ENCODE measurements at regions not wholly inside any gene's neighbourhood (a gene's known extent, or its start where the extent isn't known, plus 50 kb on each side); places are given as distances from the start of the nearest gene placed in this dataset.

DNA sequence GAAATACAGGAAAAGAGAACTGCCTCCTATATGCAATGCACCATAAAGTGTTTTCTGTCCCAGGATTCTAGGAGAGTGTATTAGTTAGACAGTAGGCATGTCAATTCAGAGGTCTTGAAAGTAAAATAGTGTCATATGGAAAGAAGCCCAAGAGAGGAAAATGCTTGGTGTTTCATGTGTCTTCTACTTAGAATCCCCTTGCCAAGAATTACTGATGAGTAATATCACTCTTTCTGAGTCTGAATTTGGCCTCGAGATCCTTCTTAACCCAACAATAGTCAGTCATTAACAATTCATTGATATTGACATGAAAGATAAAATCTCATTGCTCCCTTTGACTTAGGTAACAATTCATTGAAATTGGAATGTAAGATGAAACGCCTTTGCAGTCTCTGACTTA, 972.2 kb downstream of the TTLL7 start:
- Histone ChIP-seq H2AFZ (no peak overlapping the region), H3K27ac (no peak overlapping the region), H3K27me3 (ENCODE audit: control insufficient read depth, insufficient read depth, low read length) (no peaks in the 10 kb centered on the region), H3K9ac (no peak overlapping the region), H3K4me1 (no peaks in the 10 kb centered on the region), H3K36me3 (ENCODE audit: control insufficient read depth, insufficient read depth, low read length) (no peaks in the 10 kb centered on the region), H3K4me3 (ENCODE audit: low read depth, low read length) (no peak overlapping the region), H3K9me3 (ENCODE audit: control insufficient read depth, low read length) (no peaks in the 10 kb centered on the region), H3K4me2 (ENCODE audit: low read length) (no peak overlapping the region), H3K79me2 (no peaks in the 10 kb centered on the region)
- TF ChIP-seq, protein P1, sequence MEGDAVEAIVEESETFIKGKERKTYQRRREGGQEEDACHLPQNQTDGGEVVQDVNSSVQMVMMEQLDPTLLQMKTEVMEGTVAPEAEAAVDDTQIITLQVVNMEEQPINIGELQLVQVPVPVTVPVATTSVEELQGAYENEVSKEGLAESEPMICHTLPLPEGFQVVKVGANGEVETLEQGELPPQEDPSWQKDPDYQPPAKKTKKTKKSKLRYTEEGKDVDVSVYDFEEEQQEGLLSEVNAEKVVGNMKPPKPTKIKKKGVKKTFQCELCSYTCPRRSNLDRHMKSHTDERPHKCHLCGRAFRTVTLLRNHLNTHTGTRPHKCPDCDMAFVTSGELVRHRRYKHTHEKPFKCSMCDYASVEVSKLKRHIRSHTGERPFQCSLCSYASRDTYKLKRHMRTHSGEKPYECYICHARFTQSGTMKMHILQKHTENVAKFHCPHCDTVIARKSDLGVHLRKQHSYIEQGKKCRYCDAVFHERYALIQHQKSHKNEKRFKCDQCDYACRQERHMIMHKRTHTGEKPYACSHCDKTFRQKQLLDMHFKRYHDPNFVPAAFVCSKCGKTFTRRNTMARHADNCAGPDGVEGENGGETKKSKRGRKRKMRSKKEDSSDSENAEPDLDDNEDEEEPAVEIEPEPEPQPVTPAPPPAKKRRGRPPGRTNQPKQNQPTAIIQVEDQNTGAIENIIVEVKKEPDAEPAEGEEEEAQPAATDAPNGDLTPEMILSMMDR (IDR thresholded peaks at IDR 0.05) = no peak

DNA sequence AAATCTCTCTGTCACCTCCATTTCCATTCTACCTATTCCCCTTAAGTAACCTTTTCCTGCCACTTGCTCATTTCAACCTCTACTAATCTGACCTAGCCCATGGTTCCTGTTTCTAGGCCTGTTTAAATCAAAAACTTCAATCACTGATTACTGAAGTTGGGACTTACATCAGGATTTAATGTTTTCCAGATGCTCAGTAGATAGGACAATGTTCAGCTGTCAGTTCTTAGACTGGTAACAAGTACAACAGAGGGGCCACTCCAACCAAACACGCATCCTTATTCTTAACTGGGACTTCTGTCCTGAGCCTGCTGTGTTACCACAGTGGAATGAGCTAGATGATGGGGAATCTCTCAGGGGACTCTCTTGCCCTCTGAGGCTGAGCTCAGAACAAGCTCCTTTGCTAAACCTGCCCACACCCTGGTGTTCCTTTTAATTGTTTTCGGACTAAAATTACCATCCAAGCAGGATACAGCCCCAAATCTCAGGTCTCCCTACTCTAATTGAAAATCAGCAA, 974.6 kb downstream of the TTLL7 start:
- Histone ChIP-seq H3K4me3 (ENCODE audit: low read depth, low read length) (no peak overlapping the region), H3K9me3 (ENCODE audit: control insufficient read depth, low read length) (no peaks in the 10 kb centered on the region), H3K4me2 (ENCODE audit: low read length) (no peak overlapping the region), H3K79me2 (no peaks in the 10 kb centered on the region), H3K9ac (no peak overlapping the region), H3K36me3 (ENCODE audit: control insufficient read depth, insufficient read depth, low read length) (no peaks in the 10 kb centered on the region), H3K27ac (no peak overlapping the region), H3K4me1 (no peaks in the 10 kb centered on the region), H3K27me3 (ENCODE audit: control insufficient read depth, insufficient read depth, low read length) (no peaks in the 10 kb centered on the region), H2AFZ (no peak overlapping the region)
- TF ChIP-seq, protein P1 (IDR thresholded peaks at IDR 0.05) = no peak

DNA sequence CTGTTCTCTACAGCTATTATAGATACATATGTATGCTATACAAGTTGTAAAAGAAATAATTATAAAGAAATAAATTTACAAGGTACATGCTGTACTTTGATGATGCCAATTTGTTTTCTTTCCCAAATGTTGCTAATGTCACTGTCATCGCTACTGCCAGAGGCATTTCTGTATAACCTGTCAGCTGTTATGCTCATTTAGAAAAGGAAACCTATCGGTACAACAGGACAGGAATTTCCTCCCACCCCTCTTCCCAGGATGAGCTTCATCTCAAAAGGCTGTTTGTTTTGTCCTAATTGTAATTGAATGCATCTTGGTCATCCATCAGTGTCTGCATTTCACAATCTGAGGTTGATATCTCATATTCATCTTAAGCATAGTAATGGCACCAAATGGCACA, 975.7 kb downstream of the TTLL7 start:
- no peak overlapping the region for H3K4me3 ChIP-seq (ENCODE audit: low read depth, low read length)
- H3K79me2 ChIP-seq = no peaks in the 10 kb centered on the region
- no peaks in the 10 kb centered on the region for H3K4me1 ChIP-seq
- H2AFZ ChIP-seq = no peak overlapping the region
- H3K9me3 ChIP-seq (ENCODE audit: control insufficient read depth, low read length) = no peaks in the 10 kb centered on the region
- H3K27me3 ChIP-seq (ENCODE audit: control insufficient read depth, insufficient read depth, low read length) = no peaks in the 10 kb centered on the region
- H3K36me3 ChIP-seq (ENCODE audit: control insufficient read depth, insufficient read depth, low read length) = no peaks in the 10 kb centered on the region
- no peak overlapping the region for H3K4me2 ChIP-seq (ENCODE audit: low read length)
- no peak overlapping the region for H3K27ac ChIP-seq
- no peak overlapping the region for H3K9ac ChIP-seq
- TF ChIP-seq, protein P1 (IDR thresholded peaks at IDR 0.05) = no peak

DNA sequence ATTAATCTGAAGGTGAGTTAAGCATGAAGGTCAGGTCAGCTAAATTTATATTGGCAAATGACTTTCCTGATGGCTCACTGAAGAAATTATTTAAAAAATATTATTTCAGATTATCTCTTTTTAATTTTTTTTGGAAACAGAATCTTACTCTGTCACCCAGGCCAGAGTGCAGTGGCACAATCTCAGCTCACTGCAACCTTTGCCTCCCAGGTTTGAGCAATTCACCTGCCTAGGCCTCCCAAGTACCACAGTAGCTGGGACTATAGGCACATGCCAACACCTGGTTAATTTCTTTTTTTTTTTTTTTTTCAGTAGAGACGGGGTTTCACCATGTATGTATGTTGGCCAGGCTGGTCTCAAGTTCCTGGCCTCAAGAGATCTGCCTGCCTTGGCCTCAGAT, 976.7 kb downstream of the TTLL7 start:
- TF ChIP-seq, protein P1 (IDR thresholded peaks at IDR 0.05) = no peak
- no peaks in the 10 kb centered on the region for H3K27me3 ChIP-seq (ENCODE audit: control insufficient read depth, insufficient read depth, low read length)
- H3K4me2 ChIP-seq (ENCODE audit: low read length) = no peak overlapping the region
- no peak overlapping the region for H3K27ac ChIP-seq
- no peak overlapping the region for H3K9ac ChIP-seq
- H3K79me2 ChIP-seq = no peaks in the 10 kb centered on the region
- no peaks in the 10 kb centered on the region for H3K36me3 ChIP-seq (ENCODE audit: control insufficient read depth, insufficient read depth, low read length)
- H3K4me3 ChIP-seq (ENCODE audit: low read depth, low read length) = no peak overlapping the region
- no peaks in the 10 kb centered on the region for H3K4me1 ChIP-seq
- no peaks in the 10 kb centered on the region for H3K9me3 ChIP-seq (ENCODE audit: control insufficient read depth, low read length)
- H2AFZ ChIP-seq = no peak overlapping the region

DNA sequence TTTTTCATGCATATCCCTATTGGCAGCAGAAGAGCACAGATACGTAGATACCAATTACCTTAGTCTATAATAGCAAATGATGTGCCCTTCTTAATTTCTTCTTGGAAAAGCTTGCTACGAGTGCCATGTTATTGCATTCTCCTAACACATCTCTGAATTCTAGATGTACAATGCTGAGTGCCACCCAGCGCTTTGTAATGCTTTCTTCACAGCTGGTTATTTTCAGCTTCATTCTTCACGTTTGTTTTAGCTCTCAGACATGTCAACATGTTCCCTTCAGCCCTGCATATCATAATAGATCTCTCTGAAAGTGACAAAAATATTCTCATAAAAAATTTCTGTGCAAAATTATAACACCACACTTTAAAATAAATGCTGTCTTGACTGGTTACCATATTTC, 981.2 kb downstream of the TTLL7 start:
- Histone ChIP-seq H3K27ac (no peak overlapping the region), H3K4me3 (ENCODE audit: low read depth, low read length) (no peak overlapping the region), H3K4me1 (no peaks in the 10 kb centered on the region), H3K9ac (no peak overlapping the region), H3K9me3 (ENCODE audit: control insufficient read depth, low read length) (no peaks in the 10 kb centered on the region), H3K4me2 (ENCODE audit: low read length) (no peak overlapping the region), H2AFZ (no peak overlapping the region), H3K79me2 (no peaks in the 10 kb centered on the region), H3K36me3 (ENCODE audit: control insufficient read depth, insufficient read depth, low read length) (no peaks in the 10 kb centered on the region), H3K27me3 (ENCODE audit: control insufficient read depth, insufficient read depth, low read length) (no peaks in the 10 kb centered on the region)
- TF ChIP-seq, protein P1 (IDR thresholded peaks at IDR 0.05) = no peak

Data from parathyroid adenoma (tissue), 2 donors.